MM.1S (cell line): ENCODE measurements at regions not wholly inside any gene's neighbourhood (a gene's known extent, or its start where the extent isn't known, plus 50 kb on each side); places are given as distances from the start of the nearest gene placed in this dataset.

ENCODE experiments used
- DNase-seq: peaks from one replicate; pipeline ENCODE4 v3.0.0-alpha.2; 2015
- H2AFZ ChIP-seq: fragments of 300-600 bp; sonication (generic); 2 replicates; pipeline ENCODE4 v1.6.0; 2016; ENCODE audit warnings: antibody characterized with exemption, low read length
- H3F3A ChIP-seq: fragments of 300-600 bp; sonication (generic); 2 replicates; pipeline ENCODE4 v1.6.1; 2016; ENCODE audit warnings: mild to moderate bottlenecking, antibody characterized with exemption, low read length, moderate library complexity, mixed read lengths; ENCODE audit not compliant: insufficient read depth
- H3K27ac ChIP-seq: fragments of 300-600 bp; sonication (generic); 2 replicates; pipeline ENCODE4 v1.5.1; 2016; ENCODE audit warnings: mild to moderate bottlenecking, low read length
- H3K27me3 ChIP-seq: fragments of 300-600 bp; sonication (generic); replicated peaks from 2 replicates; pipeline ENCODE4 v1.6.0; 2016; ENCODE audit warnings: low read length; ENCODE audit not compliant: insufficient read depth
- H3K36me3 ChIP-seq: fragments of 300-600 bp; sonication (generic); replicated peaks from 2 replicates; pipeline ENCODE4 v1.6.1; 2016; ENCODE audit warnings: mild to moderate bottlenecking, low read length, mixed read lengths; ENCODE audit not compliant: insufficient read depth
- H3K4me1 ChIP-seq: fragments of 300-600 bp; sonication (generic); 2 replicates; pipeline ENCODE4 v1.6.1; 2016; ENCODE audit warnings: low read length, mixed read lengths
- H3K4me2 ChIP-seq: fragments of 300-600 bp; sonication (generic); 2 replicates; pipeline ENCODE4 v1.6.0; 2016; ENCODE audit warnings: low read depth, low read length
- H3K4me3 ChIP-seq: fragments of 300-600 bp; sonication (generic); 2 replicates; pipeline ENCODE4 v1.5.1; 2016; ENCODE audit warnings: low read length, mixed read lengths
- H3K79me2 ChIP-seq: fragments of 300-600 bp; sonication (generic); 2 replicates; pipeline ENCODE4 v1.6.1; 2016; ENCODE audit warnings: mixed run types, low read length, mixed read lengths
- H3K9ac ChIP-seq: fragments of 300-600 bp; sonication (generic); 2 replicates; pipeline ENCODE4 v1.6.1; 2016; ENCODE audit warnings: low read length, mixed read lengths
- H3K9me2 ChIP-seq: fragments of 300-600 bp; sonication (generic); replicated peaks from 2 replicates; pipeline ENCODE4 v1.6.1; 2016; ENCODE audit warnings: mild to moderate bottlenecking, low read length, mixed read lengths; ENCODE audit not compliant: insufficient read depth
- H3K9me3 ChIP-seq: fragments of 300-600 bp; sonication (generic); replicated peaks from 2 replicates; pipeline ENCODE4 v1.6.1; 2016; ENCODE audit warnings: mild to moderate bottlenecking, low read length, mixed read lengths; ENCODE audit not compliant: insufficient read depth
- H4K20me1 ChIP-seq: fragments of 300-600 bp; sonication (generic); 2 replicates; pipeline ENCODE4 v1.6.1; 2016; ENCODE audit warnings: mild to moderate bottlenecking, low read length, moderate library complexity, mixed read lengths; ENCODE audit not compliant: insufficient read depth
- EZH2 ChIP-seq: fragments of 300-600 bp; sonication (generic); optimal IDR thresholded peaks from 2 replicates; pipeline ENCODE3; 2017; ENCODE audit warnings: low read depth, mild to moderate bottlenecking, antibody characterized with exemption, low read length, mixed read lengths
- EZH2phosphoT487 ChIP-seq: fragments of 300-600 bp; sonication (generic); IDR thresholded peaks from 2 replicates; pipeline ENCODE4 v1.6.1; 2018; ENCODE audit warnings: antibody characterized with exemption, low read length
- TF ChIP-seq, protein P1 (sequence below): fragments of 300-600 bp; sonication (generic); IDR thresholded peaks from 2 replicates; pipeline ENCODE4 v1.5.1; 2016; ENCODE audit warnings: antibody characterized with exemption, low read length, mixed read lengths

- Histone ChIP-seq H3K79me2 (no peaks in the 10 kb centered on the region), H3K9ac (no peak overlapping the region), H3K4me2 (no peak overlapping the region), H3F3A (no peaks in the 10 kb centered on the region), H4K20me1 (no peaks in the 10 kb centered on the region), H2AFZ (no peak overlapping the region), H3K27ac (no peak overlapping the region), H3K27me3 (no peaks in the 10 kb centered on the region), H3K9me3 (no peaks in the 10 kb centered on the region), H3K36me3 (no peaks in the 10 kb centered on the region), H3K4me1 (no peaks in the 10 kb centered on the region), H3K9me2 (no peaks in the 10 kb centered on the region), H3K4me3 (no peak overlapping the region)
- no peak for DNase-seq
- TF ChIP-seq EZH2 (no peak), EZH2phosphoT487 (no peak)
- TF ChIP-seq, protein P1, sequence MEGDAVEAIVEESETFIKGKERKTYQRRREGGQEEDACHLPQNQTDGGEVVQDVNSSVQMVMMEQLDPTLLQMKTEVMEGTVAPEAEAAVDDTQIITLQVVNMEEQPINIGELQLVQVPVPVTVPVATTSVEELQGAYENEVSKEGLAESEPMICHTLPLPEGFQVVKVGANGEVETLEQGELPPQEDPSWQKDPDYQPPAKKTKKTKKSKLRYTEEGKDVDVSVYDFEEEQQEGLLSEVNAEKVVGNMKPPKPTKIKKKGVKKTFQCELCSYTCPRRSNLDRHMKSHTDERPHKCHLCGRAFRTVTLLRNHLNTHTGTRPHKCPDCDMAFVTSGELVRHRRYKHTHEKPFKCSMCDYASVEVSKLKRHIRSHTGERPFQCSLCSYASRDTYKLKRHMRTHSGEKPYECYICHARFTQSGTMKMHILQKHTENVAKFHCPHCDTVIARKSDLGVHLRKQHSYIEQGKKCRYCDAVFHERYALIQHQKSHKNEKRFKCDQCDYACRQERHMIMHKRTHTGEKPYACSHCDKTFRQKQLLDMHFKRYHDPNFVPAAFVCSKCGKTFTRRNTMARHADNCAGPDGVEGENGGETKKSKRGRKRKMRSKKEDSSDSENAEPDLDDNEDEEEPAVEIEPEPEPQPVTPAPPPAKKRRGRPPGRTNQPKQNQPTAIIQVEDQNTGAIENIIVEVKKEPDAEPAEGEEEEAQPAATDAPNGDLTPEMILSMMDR, result no peak
Measured at GRCh38 chr14:49106741-49107667, 479.2 kb downstream of the RPS29 start.

- H4K20me1 ChIP-seq, result no peaks in the 10 kb centered on the region
- DNase-seq, result no peak
- no peaks in the 10 kb centered on the region for H3K79me2 ChIP-seq
- H3K9me3 ChIP-seq, result no peaks in the 10 kb centered on the region
- no peak overlapping the region for H3K4me3 ChIP-seq
- no peaks in the 10 kb centered on the region for H3K9me2 ChIP-seq
- no peak overlapping the region for H3K9ac ChIP-seq
- H3K4me2 ChIP-seq, result no peak overlapping the region
- H3K27me3 ChIP-seq, result no peaks in the 10 kb centered on the region
- H3F3A ChIP-seq, result no peaks in the 10 kb centered on the region
- no peak overlapping the region for H3K27ac ChIP-seq
- H3K36me3 ChIP-seq, result no peaks in the 10 kb centered on the region
- no peak overlapping the region for H2AFZ ChIP-seq
- TF ChIP-seq EZH2, result no peak
- TF ChIP-seq, protein P1, result no peak
- H3K4me1 ChIP-seq, result no peaks in the 10 kb centered on the region
Measured at GRCh38 chr14:49105956-49106355, 480.2 kb downstream of the RPS29 start.

DNA sequence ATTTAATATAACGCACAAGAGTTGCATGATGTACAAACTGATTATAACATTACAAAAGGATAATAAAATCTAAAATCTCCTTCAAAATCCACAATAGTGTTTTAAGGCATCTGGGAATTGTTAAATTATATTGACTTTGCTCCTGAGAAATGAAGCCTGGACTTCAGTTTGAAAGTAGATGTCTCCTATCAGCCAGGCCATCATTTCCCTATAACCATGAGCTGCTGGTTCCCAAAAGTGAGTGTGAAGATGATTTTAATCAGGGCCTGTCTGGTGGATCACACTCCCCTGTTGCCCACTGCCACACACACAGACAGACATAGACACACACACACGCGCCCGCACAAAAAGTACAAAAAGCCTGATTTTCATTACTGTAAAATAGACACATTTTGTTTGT is 480.7 kb downstream of the RPS29 start:
- Histone ChIP-seq H4K20me1 (no peaks in the 10 kb centered on the region), H3K9me2 (no peaks in the 10 kb centered on the region), H3K9ac (no peak overlapping the region), H3F3A (no peaks in the 10 kb centered on the region), H3K79me2 (no peaks in the 10 kb centered on the region), H3K36me3 (no peaks in the 10 kb centered on the region), H3K4me2 (no peak overlapping the region), H3K27me3 (no peaks in the 10 kb centered on the region), H3K4me1 (no peaks in the 10 kb centered on the region), H3K4me3 (no peak overlapping the region), H2AFZ (no peak overlapping the region), H3K9me3 (no peaks in the 10 kb centered on the region), H3K27ac (no peak overlapping the region)
- DNase-seq, result no peak
- no peak for TF ChIP-seq EZH2
- no peak for TF ChIP-seq EZH2phosphoT487

DNA sequence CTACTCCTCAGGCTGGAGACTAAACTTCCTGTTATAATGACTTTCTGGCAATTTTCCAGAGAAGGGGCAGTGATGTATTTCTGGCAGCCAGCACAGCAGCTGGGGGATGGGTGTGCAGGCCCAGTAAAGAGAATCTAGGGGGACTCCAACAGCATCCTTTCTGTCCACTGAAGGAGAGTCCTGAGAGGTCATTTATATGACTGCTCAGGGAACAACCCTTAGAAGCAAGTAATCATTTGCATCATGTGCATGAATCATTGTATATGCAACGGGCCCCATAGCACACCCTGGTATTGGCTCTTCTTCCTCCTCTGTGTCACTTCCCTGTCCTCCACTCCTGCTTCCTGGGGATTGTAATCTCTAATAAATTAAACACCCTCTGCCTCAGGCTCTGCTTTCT is 493.8 kb downstream of the RPS29 start:
- TF ChIP-seq EZH2 (no peak), EZH2phosphoT487 (no peak)
- TF ChIP-seq, protein P1, result no peak
- no peaks in the 10 kb centered on the region for H4K20me1 ChIP-seq
- H3K4me2 ChIP-seq, result no peak overlapping the region
- H3K9ac ChIP-seq, result no peak overlapping the region
- H3K4me1 ChIP-seq, result no peaks in the 10 kb centered on the region
- H3F3A ChIP-seq, result no peaks in the 10 kb centered on the region
- no peak overlapping the region for H3K4me3 ChIP-seq
- H3K27ac ChIP-seq, result no peak overlapping the region
- H3K36me3 ChIP-seq, result no peaks in the 10 kb centered on the region
- DNase-seq, result no peak
- no peaks in the 10 kb centered on the region for H3K27me3 ChIP-seq
- no peak overlapping the region for H2AFZ ChIP-seq
- no peaks in the 10 kb centered on the region for H3K9me2 ChIP-seq
- H3K9me3 ChIP-seq, result no peaks in the 10 kb centered on the region
- H3K79me2 ChIP-seq, result no peaks in the 10 kb centered on the region
